ENCODE measurements at regions not wholly inside any gene's neighbourhood (a gene's known extent, or its start where the extent isn't known, plus 50 kb on each side); places are given as distances from the start of the nearest gene placed in this dataset.

DNA sequence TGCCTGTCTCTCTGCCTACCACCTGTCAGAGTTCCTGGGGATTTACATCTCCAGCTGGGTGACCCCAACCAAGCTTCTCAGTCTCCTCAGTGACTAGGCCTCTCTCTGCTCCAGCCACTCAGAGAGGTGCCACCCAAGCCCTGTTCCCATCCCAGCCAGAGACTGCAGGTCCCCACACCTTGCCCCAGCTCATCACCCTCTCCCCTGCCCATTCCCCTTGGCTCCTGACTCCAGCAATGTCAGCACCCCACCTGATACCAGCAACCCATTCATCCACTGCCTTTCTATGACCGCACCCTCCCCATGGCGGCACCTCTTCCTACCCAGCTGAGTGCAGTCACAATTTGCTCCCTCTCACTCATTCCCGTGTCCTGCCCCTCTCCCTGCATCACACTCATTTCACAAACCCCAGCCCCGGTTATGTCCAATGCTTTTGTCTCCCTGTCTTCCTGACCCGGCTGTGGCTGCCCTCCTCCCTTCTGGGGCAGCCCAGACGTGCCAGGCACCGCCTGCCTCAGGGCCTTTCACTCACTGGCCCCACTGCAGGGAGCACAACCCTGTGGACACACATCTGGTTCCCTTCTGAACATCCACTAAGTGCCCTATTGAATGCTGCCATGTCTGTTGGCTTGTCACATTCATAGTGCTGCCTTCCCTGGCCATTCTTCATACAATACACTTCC is 494.8 kb upstream of the HS6ST1 start:
- DNase-seq (ENCODE audit: low spot score) = no peak

DNA sequence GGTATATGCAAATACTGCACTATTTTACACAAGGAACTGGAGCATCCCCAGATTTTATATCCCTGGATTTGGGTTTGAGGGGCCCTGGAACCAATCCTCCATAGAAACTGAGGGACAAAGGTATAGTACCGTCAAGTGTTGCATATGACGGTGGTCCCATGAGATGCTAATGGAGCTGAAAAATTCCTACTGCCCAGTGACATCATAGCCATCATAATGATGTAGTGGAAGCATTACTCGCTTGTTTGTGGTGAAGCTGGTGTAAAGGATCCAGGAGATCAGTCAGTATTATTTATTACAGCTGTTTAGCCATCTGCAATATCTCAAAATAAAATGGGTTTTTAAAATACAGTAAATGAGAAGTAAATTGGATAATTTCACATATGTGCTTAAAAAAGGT is 496.6 kb upstream of the HS6ST1 start:
- no peak for DNase-seq (ENCODE audit: low spot score)

DNA sequence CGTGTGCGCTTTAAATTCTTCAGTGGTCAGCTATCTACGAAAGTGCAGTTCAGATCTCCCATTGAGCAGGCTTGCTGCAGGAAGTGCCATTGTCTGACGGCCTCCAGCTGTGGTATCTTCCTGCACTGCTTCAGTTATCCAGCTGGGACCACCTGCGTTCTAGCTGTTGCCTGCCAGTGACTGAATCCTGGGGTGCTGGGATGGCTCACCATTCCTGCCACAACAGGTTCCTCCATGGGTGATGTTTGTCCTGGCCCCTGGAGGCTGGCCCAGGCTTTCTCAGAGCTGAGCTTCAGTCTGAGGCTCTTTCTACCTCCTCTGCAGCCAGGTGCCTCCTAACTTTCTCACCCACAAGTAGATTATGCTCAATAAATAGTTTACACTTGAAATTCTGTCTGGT is 498.5 kb upstream of the HS6ST1 start:
- DNase-seq (ENCODE audit: low spot score) = no peak

DNA sequence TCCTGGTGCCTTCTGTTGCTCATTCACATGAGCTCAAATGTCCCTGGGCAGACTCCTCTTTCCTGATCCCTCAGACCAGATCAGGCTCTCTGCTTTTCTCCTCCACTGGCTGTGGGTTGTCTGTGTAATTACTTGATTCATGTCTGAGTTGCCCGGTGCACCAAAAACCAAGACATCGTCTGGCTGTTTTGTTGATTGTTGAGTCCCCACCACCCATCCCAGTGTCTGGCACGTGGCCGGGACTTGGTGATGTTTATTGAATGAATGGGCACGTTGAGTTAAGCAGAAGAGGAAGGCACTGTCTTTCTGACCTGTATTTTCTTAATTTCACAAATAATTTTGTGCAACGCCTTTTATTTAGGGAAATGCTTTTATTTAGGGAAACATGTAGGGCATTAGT is 499.1 kb upstream of the HS6ST1 start:
- no peak for DNase-seq (ENCODE audit: low spot score)

DNA sequence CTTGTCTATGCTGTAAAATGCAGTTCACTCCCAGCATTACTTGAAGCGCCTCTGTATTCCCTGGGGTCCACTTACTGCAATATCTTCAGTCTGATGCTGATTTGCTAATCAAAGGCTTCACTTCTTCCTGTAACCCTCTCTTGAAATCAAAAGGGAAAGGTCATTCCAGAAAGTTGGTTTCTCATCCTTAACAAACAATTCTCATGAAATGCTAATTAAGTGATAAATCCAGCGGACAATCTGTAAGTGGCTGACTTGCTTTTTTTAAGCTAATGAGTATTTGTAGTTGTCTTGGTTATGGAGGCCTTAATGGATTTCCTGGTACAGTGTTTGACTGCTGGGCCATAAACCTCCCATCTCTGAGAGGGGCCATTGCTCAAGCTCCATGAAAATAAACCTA is 499.6 kb upstream of the HS6ST1 start:
- no peak for DNase-seq (ENCODE audit: low spot score)

DNA sequence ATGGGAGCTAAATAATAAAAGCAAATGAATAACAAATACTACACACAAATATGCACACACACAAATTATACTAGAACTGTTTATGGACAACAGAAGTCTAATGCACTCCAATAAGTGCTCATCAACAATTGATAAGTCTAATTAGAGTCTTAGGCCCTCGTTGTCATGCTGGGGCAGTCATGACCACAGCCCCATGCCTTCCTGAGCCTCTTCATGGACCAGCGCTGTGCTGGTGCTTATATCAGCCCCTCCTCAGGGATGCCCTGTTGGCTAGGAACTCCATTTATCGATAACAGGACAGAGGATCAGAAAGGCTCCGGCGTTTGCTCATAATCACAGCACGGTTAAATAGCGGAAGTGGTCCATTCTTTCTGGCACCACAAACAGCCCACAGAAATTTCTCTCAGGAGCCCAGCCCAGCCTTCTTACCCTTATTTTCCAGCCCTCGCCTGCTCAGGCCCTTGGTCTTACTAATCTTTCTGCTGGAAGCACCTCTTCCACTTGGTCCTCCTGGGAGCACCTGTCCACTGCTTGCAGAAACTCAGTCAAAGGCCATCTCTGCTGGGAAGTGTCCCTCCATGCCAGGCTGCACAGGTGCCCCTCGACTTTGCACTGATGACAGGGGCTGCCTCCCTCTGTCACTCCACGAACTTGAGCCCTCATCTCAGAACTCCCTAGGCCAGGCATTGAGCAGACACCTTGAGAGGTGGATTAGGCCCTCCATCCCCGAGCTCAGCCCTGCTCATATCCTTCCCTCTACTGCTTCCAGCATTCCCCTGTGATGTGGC is 500.2 kb upstream of the HS6ST1 start:
- DNase-seq (ENCODE audit: low spot score) = no peak

DNA sequence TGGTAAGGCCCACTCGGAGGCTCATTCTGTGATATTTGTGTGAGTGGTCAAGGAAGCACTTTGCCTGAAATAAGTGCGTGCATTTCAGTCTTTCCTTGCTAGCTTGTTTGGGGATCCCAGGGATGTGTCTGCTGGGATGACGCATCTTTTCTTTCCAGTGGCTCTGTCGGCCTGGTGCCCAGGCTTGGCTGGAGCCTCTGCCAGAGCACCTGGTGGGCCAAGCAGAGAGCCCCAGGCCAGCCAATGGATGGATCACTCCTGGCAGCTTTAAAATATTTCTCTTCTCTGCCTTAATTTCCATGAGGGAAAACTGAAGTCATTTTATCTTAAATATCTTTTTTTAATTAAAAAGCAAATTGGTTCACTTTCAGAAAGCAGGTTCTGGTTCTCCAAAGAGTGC is 501.8 kb upstream of the HS6ST1 start:
- DNase-seq (ENCODE audit: low spot score) = no peak

DNA sequence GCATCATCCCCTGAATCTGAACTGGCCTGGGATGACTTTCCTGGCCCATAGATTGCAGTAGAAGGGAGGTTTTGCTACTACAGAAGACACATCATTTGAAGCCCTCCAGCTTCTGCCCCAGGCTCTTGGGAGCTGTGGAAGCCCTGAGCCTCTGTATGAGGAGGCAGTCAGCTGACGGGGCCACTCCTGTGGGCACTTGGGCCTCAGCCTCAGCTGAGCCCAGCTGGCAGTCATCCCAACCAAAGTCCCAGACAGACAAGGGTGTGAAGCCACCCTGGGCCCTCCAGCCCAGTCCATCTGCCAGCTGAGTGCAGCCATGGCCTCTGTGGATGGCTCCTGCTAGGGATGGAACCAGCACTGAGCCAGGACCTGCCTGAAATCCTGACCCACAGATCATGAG is 502.3 kb upstream of the HS6ST1 start:
- no peak for DNase-seq (ENCODE audit: low spot score)

DNA sequence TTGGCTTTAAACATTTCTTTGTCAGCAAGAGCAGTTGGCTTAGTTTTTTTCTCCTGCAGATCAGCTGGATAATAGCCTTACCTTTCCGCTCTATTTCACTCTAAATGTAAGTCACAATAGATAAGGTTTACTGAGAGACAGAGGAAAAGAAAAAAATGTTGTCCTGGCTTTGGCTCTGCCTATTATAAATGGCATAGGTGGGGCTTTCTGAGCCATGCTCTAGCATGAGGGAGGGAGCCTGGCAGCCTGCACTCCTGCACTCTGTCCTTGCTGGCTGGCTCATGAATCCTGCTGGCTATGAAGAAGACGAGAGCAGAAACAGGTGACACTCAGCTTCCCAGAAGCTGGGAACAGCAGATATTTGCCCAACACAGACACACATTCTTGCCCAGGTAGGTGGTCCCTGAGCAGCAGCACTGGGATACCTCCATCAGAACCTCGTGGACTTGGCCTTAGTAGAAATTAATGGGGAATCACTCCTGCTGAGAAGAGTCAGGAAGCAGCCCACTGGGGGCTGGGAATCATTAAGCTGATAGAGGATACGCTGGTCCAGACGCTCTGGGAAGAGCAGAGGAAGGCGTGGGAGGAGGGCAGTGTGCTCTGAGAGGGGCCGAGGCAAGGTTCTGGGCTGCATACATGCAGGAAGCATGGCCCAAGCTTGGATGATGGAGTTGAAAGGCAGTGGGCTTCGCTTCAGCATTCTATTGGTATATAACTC is 514.4 kb upstream of the HS6ST1 start:
- no peak for DNase-seq (ENCODE audit: low spot score)

DNA sequence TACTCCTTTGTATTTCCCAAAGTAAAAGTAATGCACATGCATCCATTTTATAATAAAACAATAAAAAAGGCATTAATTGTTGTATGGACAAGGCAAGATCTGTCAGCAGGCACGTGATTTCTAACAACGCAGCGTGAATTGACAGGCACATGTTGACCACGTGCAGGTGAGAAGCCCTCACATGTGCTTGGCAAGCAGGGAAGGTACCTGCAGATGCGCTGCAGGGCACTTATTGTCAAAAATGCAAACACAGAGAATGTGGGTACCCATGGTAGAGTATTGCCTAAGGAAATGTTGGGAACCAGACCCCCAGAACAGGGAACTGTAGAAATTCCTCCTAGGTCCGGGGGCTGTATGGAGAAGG is 515.0 kb upstream of the HS6ST1 start:
- DNase-seq (ENCODE audit: low spot score) = no peak

DNA sequence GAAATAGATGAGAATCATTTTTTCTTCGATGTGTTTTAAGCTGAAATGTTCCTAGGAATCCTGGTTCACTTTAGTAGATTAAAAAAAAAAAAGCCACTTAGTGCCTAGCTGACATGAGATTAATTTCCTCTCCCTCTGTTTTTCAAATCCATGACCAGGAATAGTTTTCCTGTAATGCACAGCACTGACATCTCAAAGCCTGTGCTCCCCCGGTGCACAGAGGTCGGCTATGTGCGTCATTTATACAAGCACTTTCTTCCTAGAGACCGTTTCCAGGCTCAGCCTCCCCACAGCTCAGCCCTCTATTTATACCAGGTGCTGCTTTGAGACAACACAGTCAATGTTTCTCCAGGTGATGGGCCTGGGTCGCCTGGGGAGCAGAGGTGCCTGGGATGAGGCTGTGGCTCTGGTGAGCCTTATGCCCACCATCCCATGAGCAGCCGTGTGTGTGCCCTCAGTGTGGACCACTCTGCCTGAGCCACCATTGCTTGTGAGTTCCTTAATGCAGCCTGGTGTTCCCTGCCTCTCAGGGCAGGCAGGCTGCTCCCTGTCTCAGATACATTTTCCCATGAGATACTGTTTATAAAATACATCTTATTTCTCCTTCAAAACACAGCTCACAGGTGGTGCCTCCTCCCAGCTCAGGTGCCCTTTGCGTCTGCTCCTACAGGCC is 515.7 kb upstream of the HS6ST1 start:
- DNase-seq (ENCODE audit: low spot score) = no peak

DNA sequence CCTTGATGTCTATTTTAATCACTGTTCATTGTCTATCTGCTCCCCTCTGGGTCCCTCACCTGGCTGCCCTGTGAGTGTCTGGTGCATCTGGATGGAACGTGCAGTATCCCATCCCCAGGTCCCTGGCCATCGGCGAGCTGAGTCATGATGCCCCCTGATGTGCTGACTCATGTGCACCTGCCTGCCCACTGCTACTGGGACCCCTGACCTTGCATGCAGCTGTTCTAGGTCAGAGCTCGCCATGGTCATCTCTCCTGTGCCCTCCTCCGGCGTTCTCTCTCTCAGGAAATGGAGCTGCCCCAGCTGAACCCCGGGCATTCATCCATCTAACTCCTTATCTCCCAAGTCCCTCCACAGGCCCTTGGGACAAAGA is 516.2 kb upstream of the HS6ST1 start:
- no peak for DNase-seq (ENCODE audit: low spot score)

DNA sequence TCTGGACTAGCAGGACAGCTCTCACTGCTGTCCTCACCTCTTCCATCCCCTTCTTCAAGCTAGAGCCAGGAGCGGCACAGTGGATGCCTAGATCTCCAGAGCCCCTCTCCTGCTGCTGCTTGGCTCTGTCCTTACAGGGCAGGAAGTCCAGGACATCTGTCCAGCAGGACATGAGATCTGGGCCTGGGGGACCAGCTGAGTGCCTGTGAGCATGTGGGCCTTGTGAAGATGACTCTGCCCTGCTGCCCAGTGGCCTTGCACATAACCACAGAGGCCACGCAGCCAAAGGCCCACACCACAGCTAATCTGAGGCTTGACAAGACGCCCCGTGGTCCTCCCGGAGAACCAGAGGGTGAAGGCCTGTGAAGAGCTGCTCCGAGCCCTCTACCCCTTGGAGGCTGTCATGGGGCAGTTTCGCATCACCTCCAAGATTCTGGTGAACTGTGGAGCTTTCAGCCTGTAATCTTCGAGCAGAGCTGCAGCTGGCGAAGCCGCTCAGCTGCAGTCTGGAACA is 516.7 kb upstream of the HS6ST1 start:
- DNase-seq (ENCODE audit: low spot score) = no peak

DNA sequence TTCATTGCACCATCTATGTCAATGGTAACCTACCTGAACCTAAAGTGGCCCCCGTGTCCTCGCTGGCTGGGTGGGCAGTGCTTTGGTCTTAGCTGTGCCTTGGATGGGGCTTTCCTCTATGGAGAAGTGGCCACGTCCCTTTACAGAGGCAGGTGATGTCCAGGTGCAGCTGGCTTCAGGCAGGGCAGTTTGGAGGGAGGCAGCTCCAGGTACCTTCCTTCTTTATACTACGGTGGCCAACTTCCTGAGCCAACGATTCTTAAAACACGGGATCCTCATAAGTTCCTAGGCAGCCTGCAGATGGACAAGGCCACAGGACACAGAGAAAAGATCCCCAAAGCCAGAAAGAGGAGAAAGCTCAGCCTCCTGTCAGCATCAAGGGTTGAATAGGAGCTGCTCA is 517.3 kb upstream of the HS6ST1 start:
- DNase-seq (ENCODE audit: low spot score) = no peak

DNA sequence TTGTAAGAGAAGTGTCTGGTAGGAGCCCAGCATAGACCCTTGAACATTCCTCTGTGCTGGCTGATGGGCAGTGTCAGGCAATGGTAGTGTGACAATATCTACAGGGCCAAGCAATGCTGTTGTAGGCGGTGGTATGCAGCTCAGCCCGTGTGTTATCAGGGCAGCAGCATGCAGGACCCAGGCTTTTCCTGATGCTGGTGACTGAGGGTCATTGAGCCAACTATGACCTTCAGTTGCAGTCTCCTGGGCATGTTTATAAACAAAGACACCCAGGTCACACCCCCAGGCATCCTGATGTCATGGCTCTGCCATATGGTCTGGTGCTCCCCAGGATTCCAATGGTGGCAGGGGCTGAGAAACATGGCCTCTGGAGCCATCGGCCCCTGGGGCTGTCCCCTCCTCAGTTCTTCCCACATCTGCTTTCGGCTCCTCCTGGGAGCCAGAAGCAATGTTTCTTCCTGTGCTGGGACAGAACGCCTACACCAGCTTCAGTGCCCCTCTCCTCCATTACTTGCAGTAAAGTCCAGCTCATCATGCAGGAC is 518.0 kb upstream of the HS6ST1 start:
- DNase-seq (ENCODE audit: low spot score) = no peak

DNA sequence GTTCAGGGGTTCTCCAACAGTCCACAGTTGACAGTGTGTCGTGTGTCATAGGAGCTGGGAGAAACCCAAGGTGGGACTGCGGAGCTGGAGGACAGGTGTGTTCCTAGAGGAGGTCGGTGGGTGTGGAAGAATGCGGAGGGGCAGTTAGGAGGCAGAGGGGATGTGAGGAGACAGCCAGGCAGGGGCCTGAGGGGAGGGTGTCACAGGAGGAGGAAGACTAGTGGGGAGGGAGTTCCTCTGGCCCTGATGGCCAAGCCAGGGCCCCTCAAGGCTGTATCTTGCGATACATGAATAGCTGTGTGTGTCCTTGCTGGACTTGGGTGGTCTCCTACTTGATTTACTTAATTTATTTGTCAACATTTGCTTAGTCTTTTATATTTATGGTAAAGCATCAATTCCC is 519.6 kb upstream of the HS6ST1 start:
- DNase-seq (ENCODE audit: low spot score) = no peak

DNA sequence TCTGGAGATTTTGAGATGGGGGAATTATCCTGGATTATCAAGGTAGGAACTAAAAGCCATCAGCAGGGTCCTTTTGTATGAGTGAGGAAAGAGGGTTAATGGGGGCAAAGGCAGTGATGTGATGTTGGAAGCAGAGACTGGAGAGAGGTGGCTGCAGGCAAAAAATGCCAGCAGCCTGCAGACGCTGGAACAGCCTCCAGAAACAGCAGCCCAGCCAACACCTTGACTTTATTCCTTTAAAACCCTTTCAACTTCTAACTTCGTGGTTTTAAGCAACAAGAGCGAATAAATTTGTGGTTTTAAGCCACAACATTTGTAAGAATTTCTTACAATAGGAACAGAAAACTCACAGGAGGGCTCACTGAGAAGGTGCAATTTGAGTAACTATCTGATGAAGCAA is 523.1 kb upstream of the HS6ST1 start:
- DNase-seq (ENCODE audit: low spot score) = no peak

DNA sequence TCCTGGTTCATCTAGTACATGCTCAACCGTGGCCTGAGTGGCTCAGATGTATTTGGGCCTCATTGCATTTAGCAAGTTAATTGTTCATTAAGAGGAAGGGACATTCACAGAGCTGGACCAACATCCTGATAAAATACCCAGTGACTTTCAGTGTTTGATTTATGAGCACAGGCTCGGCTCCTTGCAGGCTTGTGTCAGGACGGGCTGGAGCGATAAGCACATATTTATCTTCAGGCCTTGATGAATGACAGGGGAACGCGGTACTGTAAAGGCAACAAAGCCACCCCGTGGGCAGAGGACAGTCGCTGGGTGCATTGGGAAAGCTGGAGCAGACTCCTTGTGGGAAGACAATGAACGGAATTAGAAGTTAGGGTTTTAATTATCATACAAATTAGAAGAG is 548.6 kb upstream of the HS6ST1 start:
- no peak for DNase-seq (ENCODE audit: low spot score)

DNA sequence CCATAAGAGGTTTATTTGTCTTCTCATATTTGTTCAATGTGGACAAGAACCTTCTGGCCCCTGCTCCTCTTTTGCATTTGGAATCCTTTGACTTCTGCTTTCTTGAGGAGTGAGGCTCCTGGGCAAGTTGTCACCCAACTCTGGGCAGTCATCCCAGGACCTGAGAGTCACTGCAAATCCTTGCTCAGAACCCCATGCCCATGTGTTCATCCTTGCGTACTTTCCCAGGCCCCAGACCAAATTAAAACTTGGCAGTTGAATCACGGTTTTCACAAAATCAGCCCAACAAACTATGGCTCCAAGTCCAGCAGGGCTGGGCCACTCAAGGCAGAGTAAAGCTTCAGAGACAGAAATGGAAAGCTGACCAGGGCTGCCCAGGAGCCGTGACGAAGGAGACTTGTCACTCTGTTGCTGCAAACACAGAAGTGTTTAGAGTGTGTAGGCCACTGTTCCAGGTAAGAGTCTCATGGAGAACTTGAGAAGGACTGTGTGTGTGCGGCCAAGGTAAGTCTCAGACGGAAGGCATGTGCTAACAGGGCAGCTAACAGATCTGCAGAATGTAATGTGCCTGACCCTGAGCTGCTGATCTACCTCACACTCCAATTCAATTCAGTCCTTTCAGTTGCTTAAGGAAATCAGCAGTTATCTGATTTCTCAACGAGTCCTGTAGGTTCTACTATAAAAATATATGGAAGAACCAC is 549.4 kb upstream of the HS6ST1 start:
- no peak for DNase-seq (ENCODE audit: low spot score)

DNA sequence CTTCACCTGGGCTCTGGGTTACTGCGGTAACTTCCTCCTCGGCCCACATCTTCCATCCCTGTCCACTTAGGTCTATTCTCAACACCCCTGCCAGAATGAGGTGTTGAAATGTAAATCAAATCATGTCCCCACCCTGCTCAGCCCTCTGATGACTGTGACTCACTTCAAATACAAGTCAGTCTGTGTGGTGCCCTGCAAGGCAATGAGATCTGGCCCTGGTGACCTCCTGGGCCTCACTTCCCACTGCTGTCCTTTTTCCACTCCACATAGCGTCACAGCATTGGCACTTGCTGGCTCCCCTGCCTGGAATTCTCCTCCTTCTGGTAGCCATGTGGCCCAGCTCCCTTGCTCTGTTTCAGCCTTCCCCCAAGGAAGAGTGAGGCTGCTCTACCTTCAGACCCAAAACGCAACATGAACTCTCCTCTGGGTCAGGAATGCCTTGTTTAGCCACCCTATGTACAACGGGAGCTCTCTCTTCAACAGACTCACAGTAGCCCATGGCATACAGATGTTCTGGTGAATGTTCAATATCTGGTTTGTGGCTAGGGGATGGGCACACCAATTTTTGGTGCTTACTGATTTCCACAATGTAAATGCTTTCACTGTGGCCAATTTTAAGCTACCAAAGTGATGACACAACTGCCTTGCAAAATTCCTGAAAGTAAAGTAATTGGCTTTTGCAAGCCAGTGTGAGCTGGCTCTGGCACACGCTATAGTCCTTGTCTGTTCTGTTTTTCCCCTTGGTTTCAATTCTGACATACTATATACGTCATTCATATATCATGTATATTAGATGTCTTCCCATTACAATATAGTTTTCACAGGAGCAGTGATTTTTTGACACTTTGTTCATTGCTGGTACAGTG is 550.3 kb upstream of the HS6ST1 start:
- DNase-seq (ENCODE audit: low spot score) = no peak

DNA sequence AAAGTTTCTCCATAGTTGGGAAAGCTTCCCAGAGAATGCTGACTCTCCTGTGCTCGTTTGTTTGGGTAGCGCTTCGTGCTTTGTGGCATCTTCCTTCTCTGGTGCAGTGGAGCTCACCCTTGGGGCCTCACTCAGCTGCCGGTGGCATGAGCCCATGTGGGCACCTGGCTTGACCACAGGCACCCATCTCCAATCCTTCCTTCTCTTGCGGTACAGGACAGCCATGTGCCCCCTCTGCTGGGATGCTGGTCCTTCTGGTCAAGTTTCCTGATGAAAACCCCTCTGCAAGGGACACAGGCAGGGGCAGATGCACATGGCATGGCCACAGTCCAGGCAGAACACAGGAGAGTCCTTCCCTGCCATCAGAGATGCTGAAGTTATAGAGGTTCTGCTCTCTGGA is 555.9 kb upstream of the HS6ST1 start:
- DNase-seq (ENCODE audit: low spot score) = no peak
